Brain pericyte (primary cell): ENCODE measurements at regions not wholly inside any gene's neighbourhood (a gene's known extent, or its start where the extent isn't known, plus 50 kb on each side); places are given as distances from the start of the nearest gene placed in this dataset.
"Not testable (repeated sequence)": the region's sequence is repeated elsewhere in the genome, so short reads cannot be mapped to it uniquely, and the experiment has no call there.

Experiments used
- DNase-seq: peaks from one replicate; pipeline ENCODE4 v3.0.0-alpha.2; 2012; ENCODE audit warnings: low read depth, low spot score

DNA sequence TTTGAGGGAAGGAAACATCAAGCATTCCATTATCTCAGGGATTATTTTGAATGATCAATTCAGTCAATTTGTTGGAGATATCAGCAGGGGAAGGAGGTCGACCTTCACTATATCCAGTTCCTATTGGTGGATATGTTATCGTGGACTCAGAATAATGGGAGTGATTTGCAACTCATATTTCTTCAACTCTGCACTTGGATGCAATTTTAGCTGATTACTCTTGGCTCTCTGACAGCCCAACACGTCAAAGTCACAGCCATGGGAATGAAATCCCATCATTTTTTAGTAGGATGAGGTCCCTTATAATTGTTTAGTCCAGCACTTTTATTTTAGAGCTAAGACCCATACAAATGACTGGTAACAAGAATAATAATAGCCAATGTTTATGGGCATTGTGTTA lies 371.8 kb upstream of the RPS23 start:
- no peak for DNase-seq

DNA sequence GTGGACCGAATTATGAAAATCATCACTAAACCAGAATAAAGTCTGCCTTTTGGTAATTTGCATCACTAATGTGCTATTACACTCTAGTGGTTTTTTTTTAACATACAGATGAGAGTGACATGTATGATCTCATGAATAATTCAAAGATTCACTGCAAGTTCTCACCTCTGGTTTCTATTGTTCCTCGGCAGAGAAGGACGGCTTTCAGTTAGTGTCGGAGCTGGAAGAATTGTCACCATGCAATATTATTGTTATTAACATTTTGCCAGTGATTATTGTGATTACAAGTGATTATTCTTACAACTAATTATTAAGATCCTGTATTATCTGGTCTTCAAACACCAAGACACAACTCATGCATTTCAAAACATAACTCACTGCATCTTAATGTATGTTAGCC lies 366.6 kb upstream of the RPS23 start:
- no peak for DNase-seq

DNA sequence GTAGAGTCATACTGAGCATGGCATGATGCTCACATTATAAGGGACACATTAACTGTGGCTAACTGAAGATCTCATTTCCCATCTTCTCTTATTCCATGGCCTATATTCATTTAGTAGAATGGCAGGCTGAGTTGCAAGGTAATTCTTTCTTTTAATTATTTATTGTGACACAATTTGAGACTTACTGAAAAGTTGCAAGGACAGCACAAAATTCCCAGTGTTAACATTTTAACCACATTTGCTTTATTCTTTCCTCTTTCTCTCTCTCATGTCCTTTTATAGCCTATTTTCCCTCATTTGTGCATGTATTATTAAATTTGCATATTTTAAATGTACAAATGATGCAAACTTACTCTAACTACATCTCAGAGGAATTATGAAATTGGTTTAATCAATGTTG lies 366.1 kb upstream of the RPS23 start:
- DNase-seq: no peak

GRCh38 chr5:82642313-82642712 lies 364.2 kb upstream of the RPS23 start:
- no peak for DNase-seq

GRCh38 chr5:82641331-82642003 lies 363.3 kb upstream of the RPS23 start:
- peak; percentile 68 for DNase-seq

DNA sequence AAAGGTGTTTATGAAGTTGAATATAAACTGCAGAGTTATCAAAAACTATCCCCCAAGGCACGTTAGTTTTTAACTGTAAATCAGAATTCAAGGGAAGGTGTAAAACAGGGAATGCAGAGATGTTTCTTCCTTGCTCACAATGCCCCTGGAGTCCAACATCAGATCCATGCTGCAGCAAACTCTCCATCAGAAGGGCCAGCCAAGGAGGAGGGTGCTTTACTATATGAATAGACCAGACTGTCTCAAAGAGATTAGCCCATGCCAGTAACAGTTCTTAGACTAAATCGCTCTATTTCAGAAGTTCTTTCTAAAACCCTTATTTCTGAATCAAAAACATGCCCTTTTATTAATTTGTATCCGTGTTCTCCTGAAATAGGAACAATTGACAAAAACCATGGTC lies 362.8 kb upstream of the RPS23 start:
- no peak for DNase-seq

GRCh38 chr5:82639393-82640144 lies 361.4 kb upstream of the RPS23 start:
- no peak for DNase-seq

GRCh38 chr5:82636591-82636990 lies 358.4 kb upstream of the RPS23 start:
- no peak for DNase-seq

GRCh38 chr5:82635561-82636288 lies 357.6 kb upstream of the RPS23 start:
- no peak for DNase-seq

DNA sequence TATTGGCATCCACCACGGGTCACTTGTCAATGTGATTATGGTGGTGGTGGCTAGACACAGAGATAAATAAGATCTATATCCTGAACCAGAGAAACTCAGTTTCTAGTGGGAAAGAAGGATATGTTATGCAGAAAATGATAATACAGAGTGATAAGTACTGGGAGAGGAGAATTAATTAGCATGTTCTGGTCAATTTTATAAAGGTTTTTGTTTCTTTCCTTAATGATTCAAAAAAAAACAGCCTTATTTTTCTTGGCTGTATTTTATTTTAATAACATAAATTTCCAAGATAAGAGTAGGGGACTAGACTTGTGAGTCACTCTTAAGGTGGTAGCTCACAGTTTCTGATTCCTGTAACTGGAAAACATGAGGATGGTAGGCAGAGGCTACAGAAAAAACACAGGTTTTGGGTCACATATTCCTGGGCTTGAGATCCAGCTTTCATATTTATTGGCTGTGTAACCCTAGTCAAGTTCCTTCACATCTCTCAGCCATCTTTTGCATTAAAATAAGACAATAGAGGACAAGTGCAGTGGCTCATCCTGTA lies 350.3 kb upstream of the RPS23 start:
- no peak for DNase-seq

DNA sequence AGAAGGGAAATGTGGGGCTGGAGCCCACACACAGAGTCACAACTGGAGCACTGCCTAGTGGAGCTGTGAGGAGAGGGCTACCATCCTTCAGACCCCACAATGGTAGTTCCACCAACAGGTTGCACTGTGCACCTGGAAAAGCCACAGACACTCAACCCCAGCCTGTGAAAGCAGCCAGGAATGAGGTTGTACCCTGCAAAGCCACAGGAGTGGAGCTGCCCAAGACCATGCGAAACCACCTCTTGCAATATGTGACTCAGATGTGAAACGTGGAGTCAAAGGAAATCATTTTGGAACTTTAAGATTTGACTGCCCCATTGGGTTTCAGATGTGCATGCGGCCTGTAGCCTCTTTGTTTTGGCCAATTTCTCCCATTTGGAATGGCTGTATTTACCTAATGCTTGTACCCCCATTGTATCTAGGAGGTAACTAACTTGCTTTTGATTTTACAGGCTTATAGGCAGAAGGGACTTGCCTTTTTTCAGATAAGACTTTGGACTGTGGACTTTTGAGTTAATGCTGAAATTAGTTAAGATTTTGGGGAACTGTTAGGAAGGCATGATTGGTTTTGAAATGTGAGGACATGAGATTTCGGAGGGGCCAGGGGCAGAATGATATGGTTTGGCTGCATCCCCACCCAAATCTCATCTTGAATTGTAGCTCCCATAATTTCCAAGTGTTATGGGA lies 348.9 kb upstream of the RPS23 start:
- not testable (repeated sequence) for DNase-seq

DNA sequence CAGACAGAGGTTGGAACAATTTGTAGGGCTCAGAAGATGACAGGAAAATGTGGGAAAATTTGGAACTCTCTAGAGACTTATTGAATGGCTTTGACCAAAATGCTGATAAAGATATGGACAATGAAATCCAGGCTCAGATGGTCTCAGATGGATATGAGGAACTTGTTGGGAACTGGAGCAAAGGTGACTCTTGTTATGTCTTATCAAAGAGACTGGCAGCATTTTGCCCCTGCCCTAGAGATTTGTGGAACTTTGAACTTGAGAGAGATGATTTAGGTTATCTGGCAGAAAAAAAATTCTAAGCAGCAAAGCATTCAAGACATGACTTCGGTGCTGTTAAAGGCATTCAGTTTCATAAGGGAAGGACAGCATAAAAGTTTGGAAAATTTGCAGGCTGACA lies 347.9 kb upstream of the RPS23 start:
- not testable (repeated sequence) for DNase-seq

GRCh38 chr5:82624062-82624461 lies 345.9 kb upstream of the RPS23 start:
- no peak for DNase-seq

GRCh38 chr5:82622711-82623514 lies 344.8 kb upstream of the RPS23 start:
- no peak for DNase-seq

- no peak for DNase-seq
Measured at GRCh38 chr5:82622205-82622604, 344.1 kb upstream of the RPS23 start.

GRCh38 chr5:82620957-82621600 lies 342.9 kb upstream of the RPS23 start:
- DNase-seq: peak; percentile 42

GRCh38 chr5:82619097-82619496 lies 340.9 kb upstream of the RPS23 start:
- no peak for DNase-seq

DNA sequence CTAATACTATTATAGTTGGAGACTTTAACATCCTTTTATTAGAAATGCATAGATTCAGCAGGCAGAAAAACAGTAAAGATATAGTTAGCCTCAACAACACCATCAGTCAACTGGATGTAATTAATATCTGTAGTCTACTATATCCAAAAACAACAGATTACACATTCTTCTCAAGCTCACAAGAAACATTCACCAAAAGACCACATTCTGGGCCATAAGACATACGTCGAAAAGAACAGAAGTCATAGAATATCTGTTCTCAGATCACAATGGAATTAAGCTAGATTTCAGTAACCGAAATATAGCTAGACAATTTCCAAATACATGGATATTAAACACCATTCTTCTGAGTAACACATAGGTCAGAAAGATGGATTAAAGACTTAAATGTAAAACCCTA lies 336.6 kb upstream of the RPS23 start:
- DNase-seq: no peak

- no peak for DNase-seq
Measured at GRCh38 chr5:82613891-82614290, 335.7 kb upstream of the RPS23 start.

GRCh38 chr5:82610686-82611085 lies 332.5 kb upstream of the RPS23 start:
- DNase-seq: no peak
